GM23338 (cell line): ENCODE measurements at regions not wholly inside any gene's neighbourhood (a gene's known extent, or its start where the extent isn't known, plus 50 kb on each side); places are given as distances from the start of the nearest gene placed in this dataset.
"Not testable (repeated sequence)": the region's sequence is repeated elsewhere in the genome, so short reads cannot be mapped to it uniquely, and the experiment has no call there.

Experiments
- ATAC-seq: fragments of 200-7000 bp; cut with Tn5 transposase; 3 replicates; pipeline ENCODE4 v1.9.1; 2020
- DNase-seq: peaks from one replicate; pipeline ENCODE4 v3.0.0-alpha.2; 2015; ENCODE audit warnings: low spot score
- H2AFZ ChIP-seq: fragments of 200-600 bp; sonication (generic); 2 replicates; pipeline ENCODE4 v1.8.0; 2016; ENCODE audit warnings: antibody characterized with exemption, mild to moderate bottlenecking, moderate library complexity
- H3F3A ChIP-seq: fragments of 200-600 bp; sonication (generic); replicated peaks from 2 replicates; pipeline ENCODE4 v1.8.0; 2017; ENCODE audit warnings: antibody characterized with exemption, mixed run types, low read depth
- H3K27ac ChIP-seq: fragments of 200-600 bp; sonication (generic); 2 replicates; pipeline ENCODE4 v1.6.1; 2016; ENCODE audit warnings: low read depth
- H3K27me3 ChIP-seq: fragments of 200-600 bp; sonication (generic); 2 replicates; pipeline ENCODE4 v1.8.0; 2016; ENCODE audit warnings: mild to moderate bottlenecking, mixed run types, moderate library complexity; ENCODE audit not compliant: insufficient read depth
- H3K36me3 ChIP-seq: fragments of 200-600 bp; sonication (generic); 2 replicates; pipeline ENCODE4 v1.8.0; 2016; ENCODE audit warnings: mild to moderate bottlenecking; ENCODE audit not compliant: insufficient read depth
- H3K4me1 ChIP-seq: fragments of 200-600 bp; sonication (generic); 2 replicates; pipeline ENCODE4 v1.8.0; 2016; ENCODE audit warnings: mild to moderate bottlenecking, moderate library complexity; ENCODE audit not compliant: insufficient read depth
- H3K4me2 ChIP-seq: fragments of 200-600 bp; sonication (generic); 2 replicates; pipeline ENCODE4 v1.7.1; 2017; ENCODE audit warnings: mixed run types
- H3K4me3 ChIP-seq: fragments of 200-600 bp; sonication (generic); 2 replicates; pipeline ENCODE4 v1.6.1; 2016; ENCODE audit warnings: mixed run types
- H3K79me2 ChIP-seq: fragments of 200-600 bp; sonication (generic); replicated peaks from 2 replicates; pipeline ENCODE4 v1.8.0; 2017; ENCODE audit warnings: mild to moderate bottlenecking; ENCODE audit not compliant: insufficient read depth
- H3K9me2 ChIP-seq: fragments of 200-600 bp; sonication (generic); 2 replicates; pipeline ENCODE4 v1.8.0; 2017; ENCODE audit not compliant: insufficient read depth
- H4K20me1 ChIP-seq: fragments of 200-600 bp; sonication (generic); replicated peaks from 2 replicates; pipeline ENCODE4 v1.8.0; 2017; ENCODE audit warnings: mild to moderate bottlenecking; ENCODE audit not compliant: insufficient read depth
- H3K27ac Mint-ChIP-seq: 2 replicates; pipeline ENCODE4 v1.8.0; 2020; ENCODE audit warnings: inconsistent platforms, mild to moderate bottlenecking, moderate library complexity, mixed read lengths
- H3K27me3 Mint-ChIP-seq: 3 replicates; pipeline ENCODE4 v1.8.0; 2022; ENCODE audit warnings: low read depth, mild to moderate bottlenecking, moderate library complexity, mixed read lengths, inconsistent platforms; ENCODE audit not compliant: insufficient read depth, poor library complexity
- H3K36me3 Mint-ChIP-seq: 3 replicates; pipeline ENCODE4 v1.8.0; 2021; ENCODE audit warnings: low read depth, mild to moderate bottlenecking, inconsistent platforms, moderate library complexity, mixed read lengths
- H3K4me1 Mint-ChIP-seq: 3 replicates; pipeline ENCODE4 v1.8.0; 2020; ENCODE audit warnings: mild to moderate bottlenecking, inconsistent platforms, mixed read lengths
- H3K4me3 Mint-ChIP-seq: 3 replicates; pipeline ENCODE4 v1.8.0; 2021; ENCODE audit warnings: moderate library complexity, mild to moderate bottlenecking, inconsistent platforms, mixed read lengths
- H3K9me3 Mint-ChIP-seq: 3 replicates; pipeline ENCODE4 v1.8.0; 2020; ENCODE audit warnings: moderate library complexity, mild to moderate bottlenecking, inconsistent platforms, mixed read lengths
- EZH2 ChIP-seq: fragments of 200-600 bp; sonication (generic); IDR thresholded peaks from one replicate; pipeline ENCODE4 v1.8.0; 2017; ENCODE audit warnings: antibody characterized with exemption, mild to moderate bottlenecking, low read depth; ENCODE audit not compliant: unreplicated experiment
- EZH2phosphoT487 ChIP-seq: fragments of 200-600 bp; sonication (generic); IDR thresholded peaks from one replicate; pipeline ENCODE4 v1.8.1; 2018; ENCODE audit warnings: antibody characterized with exemption; ENCODE audit not compliant: unreplicated experiment
- NANOG ChIP-seq: IDR thresholded peaks from 2 replicates; pipeline ENCODE4 v1.6.1; 2016; ENCODE audit warnings: antibody characterized with exemption, borderline replicate concordance
- REST ChIP-seq: IDR thresholded peaks from one replicate; pipeline ENCODE4 v1.6.1; 2018; ENCODE audit warnings: antibody characterized with exemption; ENCODE audit not compliant: unreplicated experiment
- STAT1 ChIP-seq: IDR thresholded peaks from one replicate; pipeline ENCODE4 v1.6.1; 2016; ENCODE audit warnings: antibody characterized with exemption; ENCODE audit not compliant: unreplicated experiment
- ZNF114 ChIP-seq: fragments of 250-450 bp; sonication (Bioruptor Pico); IDR thresholded peaks from 2 replicates; pipeline ENCODE4 v1.5.0; 2020; ENCODE audit warnings: mild to moderate bottlenecking, moderate library complexity
- ZNF331 ChIP-seq: fragments of 250-450 bp; sonication (Bioruptor Pico); IDR thresholded peaks from 2 replicates; pipeline ENCODE4 v1.5.0; 2020; ENCODE audit warnings: low read depth, mild to moderate bottlenecking, moderate library complexity
- TF ChIP-seq, protein P1 (sequence below), 2 experiments: fragments of 200-600 bp in 1 of 2; sonication (generic) in 1 of 2; conservative IDR thresholded peaks; 2 replicates each; pipeline versions ENCODE4 v1.5.1 to v1.6.1; 2016 to 2017; ENCODE audit warnings: antibody characterized with exemption in 2 of 2, low read depth in 2 of 2, mild to moderate bottlenecking in 2 of 2, moderate library complexity in 1 of 2
- TF ChIP-seq, protein P2 (sequence below): fragments of 250-450 bp; sonication (Bioruptor Pico); IDR thresholded peaks from 2 replicates; pipeline ENCODE4 v1.5.0; 2020; ENCODE audit warnings: mild to moderate bottlenecking, moderate library complexity

GRCh38 chr10:9273126-9273833, 1218.8 kb downstream of the GATA3 start:
- H2AFZ ChIP-seq, H3K4me3 ChIP-seq, H3K27ac Mint-ChIP-seq, H3K9me3 Mint-ChIP-seq, H3K4me2 ChIP-seq, H3K27me3 ChIP-seq, H3K9me2 ChIP-seq, H3K4me1 Mint-ChIP-seq, H3K4me3 Mint-ChIP-seq, ATAC-seq, H3K4me1 ChIP-seq, H3K79me2 ChIP-seq, H3F3A ChIP-seq, H3K36me3 Mint-ChIP-seq, H4K20me1 ChIP-seq, DNase-seq, H3K27me3 Mint-ChIP-seq, H3K27ac ChIP-seq, H3K36me3 ChIP-seq: not testable (repeated sequence)

DNA sequence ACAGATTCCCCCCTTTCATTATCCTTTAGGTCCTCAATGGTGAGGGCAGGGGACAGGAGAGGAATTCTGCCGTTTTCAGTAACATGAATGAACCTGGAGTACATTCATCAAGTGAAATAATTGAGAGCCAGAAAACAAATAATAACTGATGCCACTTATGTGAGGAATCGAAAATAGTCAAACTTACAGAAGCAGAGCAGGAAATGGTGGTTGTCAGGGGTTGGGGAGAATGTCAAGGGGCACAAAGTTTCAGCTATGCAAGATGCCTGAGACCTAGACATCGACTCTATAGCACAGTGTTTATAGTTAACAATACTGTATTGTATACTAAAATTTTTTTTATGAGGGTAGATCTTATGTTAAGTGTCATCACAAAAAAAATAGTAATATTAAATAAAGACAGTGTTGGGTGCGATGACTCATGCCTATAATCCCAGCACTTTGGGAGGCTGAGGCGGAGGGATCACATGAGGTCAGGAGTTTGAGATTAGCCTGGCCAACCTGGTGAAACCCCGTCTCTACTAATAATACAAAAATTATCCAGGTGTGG, 1219.8 kb downstream of the GATA3 start:
- no peaks in the 10 kb centered on the region for H3K36me3 Mint-ChIP-seq
- peaks cover 2% of the 10 kb centered on the region for H3K27me3 Mint-ChIP-seq
- H3K27ac Mint-ChIP-seq, result no peak overlapping the region
- H3K9me3 Mint-ChIP-seq, result peaks cover 6% of the 10 kb centered on the region; the same call in 2 of the 3 replicates
- Histone ChIP-seq H3K36me3 (no peaks in the 10 kb centered on the region), H3K4me1 (no peaks in the 10 kb centered on the region), H3K4me2 (no peak overlapping the region), H3K79me2 (no peaks in the 10 kb centered on the region), H3F3A (no peaks in the 10 kb centered on the region), H3K27ac (no peak overlapping the region), H2AFZ (no peak overlapping the region), H3K27me3 (no peaks in the 10 kb centered on the region), H3K9me2 (no peaks in the 10 kb centered on the region), H4K20me1 (no peaks in the 10 kb centered on the region), H3K4me3 (no peak overlapping the region)
- DNase-seq (no peak), ATAC-seq (no peak)
- H3K4me3 Mint-ChIP-seq, result no peak overlapping the region
- H3K4me1 Mint-ChIP-seq, result no peaks in the 10 kb centered on the region
- TF ChIP-seq STAT1 (no peak), REST (no peak), NANOG (no peak), ZNF114 (CRISPR knock-in tag) (no peak), EZH2phosphoT487 (no peak), EZH2 (no peak), ZNF331 (CRISPR knock-in tag) (no peak)
- TF ChIP-seq, protein P1, sequence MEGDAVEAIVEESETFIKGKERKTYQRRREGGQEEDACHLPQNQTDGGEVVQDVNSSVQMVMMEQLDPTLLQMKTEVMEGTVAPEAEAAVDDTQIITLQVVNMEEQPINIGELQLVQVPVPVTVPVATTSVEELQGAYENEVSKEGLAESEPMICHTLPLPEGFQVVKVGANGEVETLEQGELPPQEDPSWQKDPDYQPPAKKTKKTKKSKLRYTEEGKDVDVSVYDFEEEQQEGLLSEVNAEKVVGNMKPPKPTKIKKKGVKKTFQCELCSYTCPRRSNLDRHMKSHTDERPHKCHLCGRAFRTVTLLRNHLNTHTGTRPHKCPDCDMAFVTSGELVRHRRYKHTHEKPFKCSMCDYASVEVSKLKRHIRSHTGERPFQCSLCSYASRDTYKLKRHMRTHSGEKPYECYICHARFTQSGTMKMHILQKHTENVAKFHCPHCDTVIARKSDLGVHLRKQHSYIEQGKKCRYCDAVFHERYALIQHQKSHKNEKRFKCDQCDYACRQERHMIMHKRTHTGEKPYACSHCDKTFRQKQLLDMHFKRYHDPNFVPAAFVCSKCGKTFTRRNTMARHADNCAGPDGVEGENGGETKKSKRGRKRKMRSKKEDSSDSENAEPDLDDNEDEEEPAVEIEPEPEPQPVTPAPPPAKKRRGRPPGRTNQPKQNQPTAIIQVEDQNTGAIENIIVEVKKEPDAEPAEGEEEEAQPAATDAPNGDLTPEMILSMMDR (conservative IDR thresholded peaks at IDR 0.05; ENCODE audit: low read depth in 2 of 2), result no peak
- TF ChIP-seq, protein P2, sequence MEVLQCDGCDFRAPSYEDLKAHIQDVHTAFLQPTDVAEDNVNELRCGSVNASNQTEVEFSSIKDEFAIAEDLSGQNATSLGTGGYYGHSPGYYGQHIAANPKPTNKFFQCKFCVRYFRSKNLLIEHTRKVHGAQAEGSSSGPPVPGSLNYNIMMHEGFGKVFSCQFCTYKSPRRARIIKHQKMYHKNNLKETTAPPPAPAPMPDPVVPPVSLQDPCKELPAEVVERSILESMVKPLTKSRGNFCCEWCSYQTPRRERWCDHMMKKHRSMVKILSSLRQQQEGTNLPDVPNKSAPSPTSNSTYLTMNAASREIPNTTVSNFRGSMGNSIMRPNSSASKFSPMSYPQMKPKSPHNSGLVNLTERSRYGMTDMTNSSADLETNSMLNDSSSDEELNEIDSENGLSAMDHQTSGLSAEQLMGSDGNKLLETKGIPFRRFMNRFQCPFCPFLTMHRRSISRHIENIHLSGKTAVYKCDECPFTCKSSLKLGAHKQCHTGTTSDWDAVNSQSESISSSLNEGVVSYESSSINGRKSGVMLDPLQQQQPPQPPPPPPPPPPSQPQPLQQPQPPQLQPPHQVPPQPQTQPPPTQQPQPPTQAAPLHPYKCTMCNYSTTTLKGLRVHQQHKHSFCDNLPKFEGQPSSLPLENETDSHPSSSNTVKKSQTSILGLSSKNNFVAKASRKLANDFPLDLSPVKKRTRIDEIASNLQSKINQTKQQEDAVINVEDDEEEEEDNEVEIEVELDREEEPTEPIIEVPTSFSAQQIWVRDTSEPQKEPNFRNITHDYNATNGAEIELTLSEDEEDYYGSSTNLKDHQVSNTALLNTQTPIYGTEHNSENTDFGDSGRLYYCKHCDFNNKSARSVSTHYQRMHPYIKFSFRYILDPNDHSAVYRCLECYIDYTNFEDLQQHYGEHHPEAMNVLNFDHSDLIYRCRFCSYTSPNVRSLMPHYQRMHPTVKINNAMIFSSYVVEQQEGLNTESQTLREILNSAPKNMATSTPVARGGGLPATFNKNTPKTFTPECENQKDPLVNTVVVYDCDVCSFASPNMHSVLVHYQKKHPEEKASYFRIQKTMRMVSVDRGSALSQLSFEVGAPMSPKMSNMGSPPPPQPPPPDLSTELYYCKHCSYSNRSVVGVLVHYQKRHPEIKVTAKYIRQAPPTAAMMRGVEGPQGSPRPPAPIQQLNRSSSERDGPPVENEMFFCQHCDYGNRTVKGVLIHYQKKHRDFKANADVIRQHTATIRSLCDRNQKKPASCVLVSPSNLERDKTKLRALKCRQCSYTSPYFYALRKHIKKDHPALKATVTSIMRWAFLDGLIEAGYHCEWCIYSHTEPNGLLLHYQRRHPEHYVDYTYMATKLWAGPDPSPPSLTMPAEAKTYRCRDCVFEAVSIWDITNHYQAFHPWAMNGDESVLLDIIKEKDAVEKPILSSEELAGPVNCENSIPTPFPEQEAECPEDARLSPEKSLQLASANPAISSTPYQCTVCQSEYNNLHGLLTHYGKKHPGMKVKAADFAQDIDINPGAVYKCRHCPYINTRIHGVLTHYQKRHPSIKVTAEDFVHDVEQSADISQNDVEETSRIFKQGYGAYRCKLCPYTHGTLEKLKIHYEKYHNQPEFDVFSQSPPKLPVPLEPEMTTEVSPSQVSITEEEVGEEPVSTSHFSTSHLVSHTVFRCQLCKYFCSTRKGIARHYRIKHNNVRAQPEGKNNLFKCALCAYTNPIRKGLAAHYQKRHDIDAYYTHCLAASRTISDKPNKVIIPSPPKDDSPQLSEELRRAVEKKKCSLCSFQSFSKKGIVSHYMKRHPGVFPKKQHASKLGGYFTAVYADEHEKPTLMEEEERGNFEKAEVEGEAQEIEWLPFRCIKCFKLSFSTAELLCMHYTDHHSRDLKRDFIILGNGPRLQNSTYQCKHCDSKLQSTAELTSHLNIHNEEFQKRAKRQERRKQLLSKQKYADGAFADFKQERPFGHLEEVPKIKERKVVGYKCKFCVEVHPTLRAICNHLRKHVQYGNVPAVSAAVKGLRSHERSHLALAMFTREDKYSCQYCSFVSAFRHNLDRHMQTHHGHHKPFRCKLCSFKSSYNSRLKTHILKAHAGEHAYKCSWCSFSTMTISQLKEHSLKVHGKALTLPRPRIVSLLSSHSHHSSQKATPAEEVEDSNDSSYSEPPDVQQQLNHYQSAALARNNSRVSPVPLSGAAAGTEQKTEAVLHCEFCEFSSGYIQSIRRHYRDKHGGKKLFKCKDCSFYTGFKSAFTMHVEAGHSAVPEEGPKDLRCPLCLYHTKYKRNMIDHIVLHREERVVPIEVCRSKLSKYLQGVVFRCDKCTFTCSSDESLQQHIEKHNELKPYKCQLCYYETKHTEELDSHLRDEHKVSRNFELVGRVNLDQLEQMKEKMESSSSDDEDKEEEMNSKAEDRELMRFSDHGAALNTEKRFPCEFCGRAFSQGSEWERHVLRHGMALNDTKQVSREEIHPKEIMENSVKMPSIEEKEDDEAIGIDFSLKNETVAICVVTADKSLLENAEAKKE (CRISPR knock-in tag), result no peak
